SU-DHL-6 (cell line): ENCODE measurements at regions not wholly inside any gene's neighbourhood (a gene's known extent, or its start where the extent isn't known, plus 50 kb on each side); places are given as distances from the start of the nearest gene placed in this dataset.

Source experiments
- EZH2phosphoT487 ChIP-seq: fragments of 200-600 bp; sonication (generic), shearing (Covaris generic); conservative IDR thresholded peaks from 2 replicates; pipeline ENCODE4 v1.6.1; 2018; ENCODE audit warnings: mild to moderate bottlenecking, antibody characterized with exemption, low read length, moderate library complexity, mixed read lengths
- TF ChIP-seq, protein P1 (sequence below): fragments of 200-600 bp; sonication (generic); IDR thresholded peaks from one replicate; pipeline ENCODE4 v1.5.1; 2017; ENCODE audit warnings: antibody characterized with exemption, mild to moderate bottlenecking, low read length, moderate library complexity; ENCODE audit not compliant: insufficient read depth, poor library complexity, severe bottlenecking

DNA sequence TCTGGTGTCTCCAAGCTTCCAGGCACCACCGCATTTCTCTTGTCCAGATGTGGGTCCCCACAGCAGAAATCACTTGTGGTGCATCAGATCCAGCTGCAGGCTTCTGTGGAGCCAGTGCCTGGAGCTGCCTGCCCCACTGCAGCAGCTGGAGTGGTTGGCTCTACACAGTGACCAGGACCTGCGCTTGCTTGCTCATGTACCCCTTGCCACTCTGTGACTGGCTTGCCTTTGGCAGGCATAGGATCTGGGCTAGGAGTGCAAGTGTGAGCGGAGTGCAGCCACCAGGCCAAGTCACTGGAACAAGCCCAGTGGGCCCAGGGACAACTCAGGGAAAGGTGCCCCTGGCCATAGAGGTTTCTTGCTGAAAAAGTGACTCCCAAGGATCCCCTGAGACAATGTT is 1400.0 kb upstream of the ALCAM start:
- TF ChIP-seq, protein P1, sequence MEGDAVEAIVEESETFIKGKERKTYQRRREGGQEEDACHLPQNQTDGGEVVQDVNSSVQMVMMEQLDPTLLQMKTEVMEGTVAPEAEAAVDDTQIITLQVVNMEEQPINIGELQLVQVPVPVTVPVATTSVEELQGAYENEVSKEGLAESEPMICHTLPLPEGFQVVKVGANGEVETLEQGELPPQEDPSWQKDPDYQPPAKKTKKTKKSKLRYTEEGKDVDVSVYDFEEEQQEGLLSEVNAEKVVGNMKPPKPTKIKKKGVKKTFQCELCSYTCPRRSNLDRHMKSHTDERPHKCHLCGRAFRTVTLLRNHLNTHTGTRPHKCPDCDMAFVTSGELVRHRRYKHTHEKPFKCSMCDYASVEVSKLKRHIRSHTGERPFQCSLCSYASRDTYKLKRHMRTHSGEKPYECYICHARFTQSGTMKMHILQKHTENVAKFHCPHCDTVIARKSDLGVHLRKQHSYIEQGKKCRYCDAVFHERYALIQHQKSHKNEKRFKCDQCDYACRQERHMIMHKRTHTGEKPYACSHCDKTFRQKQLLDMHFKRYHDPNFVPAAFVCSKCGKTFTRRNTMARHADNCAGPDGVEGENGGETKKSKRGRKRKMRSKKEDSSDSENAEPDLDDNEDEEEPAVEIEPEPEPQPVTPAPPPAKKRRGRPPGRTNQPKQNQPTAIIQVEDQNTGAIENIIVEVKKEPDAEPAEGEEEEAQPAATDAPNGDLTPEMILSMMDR = no peak
- TF ChIP-seq EZH2phosphoT487 = no peak
